ENCODE measurements at regions not wholly inside any gene's neighbourhood (a gene's known extent, or its start where the extent isn't known, plus 50 kb on each side); places are given as distances from the start of the nearest gene placed in this dataset.

GRCh38 chr1:80632284-80632683, 1168.5 kb upstream of the ADGRL2 start:
- TF ChIP-seq POLR2A (IDR thresholded peaks at IDR 0.05; ENCODE audit: control extremely low read depth in 1 of 2, low read depth in 2 of 2, low read length in 2 of 2): no peak
- TF ChIP-seq POLR2AphosphoS5 (IDR thresholded peaks at IDR 0.05; ENCODE audit: low read depth, low read length): no peak
- TF ChIP-seq, protein P1, sequence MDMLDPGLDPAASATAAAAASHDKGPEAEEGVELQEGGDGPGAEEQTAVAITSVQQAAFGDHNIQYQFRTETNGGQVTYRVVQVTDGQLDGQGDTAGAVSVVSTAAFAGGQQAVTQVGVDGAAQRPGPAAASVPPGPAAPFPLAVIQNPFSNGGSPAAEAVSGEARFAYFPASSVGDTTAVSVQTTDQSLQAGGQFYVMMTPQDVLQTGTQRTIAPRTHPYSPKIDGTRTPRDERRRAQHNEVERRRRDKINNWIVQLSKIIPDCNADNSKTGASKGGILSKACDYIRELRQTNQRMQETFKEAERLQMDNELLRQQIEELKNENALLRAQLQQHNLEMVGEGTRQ (IDR thresholded peaks at IDR 0.05; ENCODE audit: low read length): no peak
- TF ChIP-seq, protein P2, sequence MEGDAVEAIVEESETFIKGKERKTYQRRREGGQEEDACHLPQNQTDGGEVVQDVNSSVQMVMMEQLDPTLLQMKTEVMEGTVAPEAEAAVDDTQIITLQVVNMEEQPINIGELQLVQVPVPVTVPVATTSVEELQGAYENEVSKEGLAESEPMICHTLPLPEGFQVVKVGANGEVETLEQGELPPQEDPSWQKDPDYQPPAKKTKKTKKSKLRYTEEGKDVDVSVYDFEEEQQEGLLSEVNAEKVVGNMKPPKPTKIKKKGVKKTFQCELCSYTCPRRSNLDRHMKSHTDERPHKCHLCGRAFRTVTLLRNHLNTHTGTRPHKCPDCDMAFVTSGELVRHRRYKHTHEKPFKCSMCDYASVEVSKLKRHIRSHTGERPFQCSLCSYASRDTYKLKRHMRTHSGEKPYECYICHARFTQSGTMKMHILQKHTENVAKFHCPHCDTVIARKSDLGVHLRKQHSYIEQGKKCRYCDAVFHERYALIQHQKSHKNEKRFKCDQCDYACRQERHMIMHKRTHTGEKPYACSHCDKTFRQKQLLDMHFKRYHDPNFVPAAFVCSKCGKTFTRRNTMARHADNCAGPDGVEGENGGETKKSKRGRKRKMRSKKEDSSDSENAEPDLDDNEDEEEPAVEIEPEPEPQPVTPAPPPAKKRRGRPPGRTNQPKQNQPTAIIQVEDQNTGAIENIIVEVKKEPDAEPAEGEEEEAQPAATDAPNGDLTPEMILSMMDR (IDR thresholded peaks at IDR 0.05; ENCODE audit: control extremely low read depth in 1 of 3, insufficient read depth in 1 of 3, low read depth in 1 of 3, low read length in 3 of 3): no peak
- no peak for TF ChIP-seq RAD21 (IDR thresholded peaks at IDR 0.05 in 1 of 2, conservative IDR thresholded peaks at IDR 0.05 in 1 of 2; ENCODE audit: low read depth in 2 of 2, low read length in 2 of 2)
- no peak for TF ChIP-seq RNF2 (IDR thresholded peaks at IDR 0.05; ENCODE audit: borderline replicate concordance, low read depth, low read length, missing control alignments, poor library complexity, severe bottlenecking)
- TF ChIP-seq CREB1 (IDR thresholded peaks at IDR 0.05): no peak

Data from H1 (cell line).